ENCODE measurements at regions not wholly inside any gene's neighbourhood (a gene's known extent, or its start where the extent isn't known, plus 50 kb on each side); places are given as distances from the start of the nearest gene placed in this dataset.
"Not testable (repeated sequence)": the region's sequence is repeated elsewhere in the genome, so short reads cannot be mapped to it uniquely, and the experiment has no call there.

DNA sequence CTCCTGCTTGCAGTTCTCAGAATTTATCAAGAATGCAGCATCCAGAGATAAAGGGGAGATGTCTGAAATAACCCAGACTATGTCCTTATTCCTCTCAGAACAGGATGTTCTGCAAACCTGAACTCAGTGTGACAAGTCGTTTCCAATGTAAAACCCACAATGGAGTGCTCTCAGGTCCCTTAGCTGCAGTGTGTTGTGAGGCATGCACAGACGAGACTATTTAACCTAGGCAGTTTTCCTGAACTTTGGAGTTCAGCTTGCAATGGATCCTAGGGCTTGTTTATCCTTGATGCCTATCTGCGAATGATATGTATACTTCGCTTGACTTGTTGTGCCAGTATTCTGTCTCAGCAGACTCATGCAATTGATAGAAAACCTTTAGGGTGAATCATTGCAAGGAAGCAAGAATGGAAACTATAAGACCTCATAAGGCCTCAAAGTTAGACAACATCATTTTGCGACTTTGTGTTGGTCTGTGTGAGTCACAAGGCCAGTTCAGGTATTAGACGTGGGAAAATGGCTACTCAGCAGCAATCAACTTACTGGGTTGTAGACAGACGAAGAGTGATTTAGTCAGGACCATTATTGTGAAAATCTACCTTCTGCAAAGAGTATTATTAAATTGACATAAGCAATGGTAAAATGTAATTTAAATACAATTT, 2439.9 kb upstream of the PCDH20 start:
- no peaks in the 10 kb centered on the region for H3K9me3 ChIP-seq (replicated peaks; ENCODE audit: control insufficient read depth, low read depth, low read length)
- 67% methylated on average over 2 of the region's 7 CpGs for WGBS (ENCODE audit: insufficient coverage)
- no peaks in the 10 kb centered on the region for H3K27me3 ChIP-seq (ENCODE audit: control insufficient read depth, insufficient read depth, low read length)
- no peak overlapping the region for H3K27ac ChIP-seq (ENCODE audit: low read length)
- no peak overlapping the region for H3K4me3 ChIP-seq (ENCODE audit: low read length)
- no peaks in the 10 kb centered on the region for H3K36me3 ChIP-seq (ENCODE audit: control insufficient read depth, insufficient read depth, low read length)
- no peak for DNase-seq
- no peaks in the 10 kb centered on the region for H3K4me1 ChIP-seq (ENCODE audit: control insufficient read depth, insufficient read depth, low read length)

GRCh38 chr13:63853816-63854215, 2438.2 kb upstream of the PCDH20 start:
- Histone ChIP-seq H3K9me3 (replicated peaks; ENCODE audit: control insufficient read depth, low read depth, low read length) (no peaks in the 10 kb centered on the region), H3K27ac (ENCODE audit: low read length) (no peak overlapping the region), H3K4me3 (ENCODE audit: low read length) (no peak overlapping the region), H3K4me1 (ENCODE audit: control insufficient read depth, insufficient read depth, low read length) (no peaks in the 10 kb centered on the region), H3K27me3 (ENCODE audit: control insufficient read depth, insufficient read depth, low read length) (no peaks in the 10 kb centered on the region), H3K36me3 (ENCODE audit: control insufficient read depth, insufficient read depth, low read length) (no peaks in the 10 kb centered on the region)
- 100% methylated on average over 1 of the region's 2 CpGs for WGBS (ENCODE audit: insufficient coverage)
- DNase-seq, result no peak

DNA sequence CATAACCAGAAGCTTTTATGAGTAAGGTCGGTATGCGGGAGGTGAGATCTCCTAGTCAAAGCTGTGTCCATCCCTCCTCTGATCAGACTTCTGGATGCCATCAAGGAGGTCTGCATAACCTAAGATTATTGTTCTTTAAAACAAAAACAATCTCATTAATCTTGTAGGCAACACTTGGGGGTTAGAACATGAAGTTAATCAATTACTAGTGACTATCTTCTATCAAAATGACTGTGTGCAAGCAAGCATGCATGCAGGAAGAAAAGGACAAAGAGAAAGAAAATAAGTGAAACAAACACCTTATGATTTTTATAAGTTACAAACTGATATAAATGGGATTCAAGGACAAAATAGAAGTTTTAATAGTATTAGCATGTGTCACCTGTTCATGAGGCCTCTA, 2435.9 kb upstream of the PCDH20 start:
- H3K36me3 ChIP-seq (ENCODE audit: control insufficient read depth, insufficient read depth, low read length), result no peaks in the 10 kb centered on the region
- no peak overlapping the region for H3K27ac ChIP-seq (ENCODE audit: low read length)
- no CpG with 5 or more reads among the region's 2 CpGs for WGBS (ENCODE audit: insufficient coverage)
- no peak overlapping the region for H3K4me3 ChIP-seq (ENCODE audit: low read length)
- no peaks in the 10 kb centered on the region for H3K27me3 ChIP-seq (ENCODE audit: control insufficient read depth, insufficient read depth, low read length)
- DNase-seq, result no peak
- no peaks in the 10 kb centered on the region for H3K9me3 ChIP-seq (replicated peaks; ENCODE audit: control insufficient read depth, low read depth, low read length)
- H3K4me1 ChIP-seq (ENCODE audit: control insufficient read depth, insufficient read depth, low read length), result no peaks in the 10 kb centered on the region

- Histone ChIP-seq H3K27ac (ENCODE audit: low read length) (no peak overlapping the region), H3K4me3 (ENCODE audit: low read length) (no peak overlapping the region), H3K9me3 (replicated peaks; ENCODE audit: control insufficient read depth, low read depth, low read length) (peaks cover 27% of the 10 kb centered on the region), H3K4me1 (ENCODE audit: control insufficient read depth, insufficient read depth, low read length) (no peaks in the 10 kb centered on the region), H3K27me3 (ENCODE audit: control insufficient read depth, insufficient read depth, low read length) (no peaks in the 10 kb centered on the region), H3K36me3 (ENCODE audit: control insufficient read depth, insufficient read depth, low read length) (no peaks in the 10 kb centered on the region)
- DNase-seq, result no peak
- WGBS (ENCODE audit: insufficient coverage), result 92% methylated on average over 17 of the region's 42 CpGs
These were observed 2428.4 kb upstream of the PCDH20 start for GRCh38 chr13:63843766-63844699.

GRCh38 chr13:63842102-63842501, 2426.5 kb upstream of the PCDH20 start:
- DNase-seq, result no peak
- H3K36me3 ChIP-seq (ENCODE audit: control insufficient read depth, insufficient read depth, low read length), result no peaks in the 10 kb centered on the region
- WGBS (ENCODE audit: insufficient coverage), result no CpG with 5 or more reads among the region's 17 CpGs
- no peaks in the 10 kb centered on the region for H3K4me1 ChIP-seq (ENCODE audit: control insufficient read depth, insufficient read depth, low read length)
- H3K9me3 ChIP-seq (replicated peaks; ENCODE audit: control insufficient read depth, low read depth, low read length), result peaks cover 32% of the 10 kb centered on the region
- H3K27me3 ChIP-seq (ENCODE audit: control insufficient read depth, insufficient read depth, low read length), result no peaks in the 10 kb centered on the region
- H3K4me3 ChIP-seq (ENCODE audit: low read length), result no peak overlapping the region
- no peak overlapping the region for H3K27ac ChIP-seq (ENCODE audit: low read length)

- Histone ChIP-seq H3K4me3 (ENCODE audit: low read length) (no peak overlapping the region), H3K27ac (ENCODE audit: low read length) (no peak overlapping the region), H3K36me3 (ENCODE audit: control insufficient read depth, insufficient read depth, low read length) (no peaks in the 10 kb centered on the region), H3K9me3 (replicated peaks; ENCODE audit: control insufficient read depth, low read depth, low read length) (peaks cover 32% of the 10 kb centered on the region), H3K27me3 (ENCODE audit: control insufficient read depth, insufficient read depth, low read length) (no peaks in the 10 kb centered on the region), H3K4me1 (ENCODE audit: control insufficient read depth, insufficient read depth, low read length) (no peaks in the 10 kb centered on the region)
- DNase-seq, result no peak
- 93% methylated on average over 16 of the region's 44 CpGs for WGBS (ENCODE audit: insufficient coverage)
These were observed 2425.1 kb upstream of the PCDH20 start for GRCh38 chr13:63840551-63841421.

- H3K27ac ChIP-seq (ENCODE audit: low read length), result no peak overlapping the region
- H3K9me3 ChIP-seq (replicated peaks; ENCODE audit: control insufficient read depth, low read depth, low read length), result peaks cover 30% of the 10 kb centered on the region
- no peaks in the 10 kb centered on the region for H3K4me1 ChIP-seq (ENCODE audit: control insufficient read depth, insufficient read depth, low read length)
- no peak overlapping the region for H3K4me3 ChIP-seq (ENCODE audit: low read length)
- H3K36me3 ChIP-seq (ENCODE audit: control insufficient read depth, insufficient read depth, low read length), result no peaks in the 10 kb centered on the region
- no peaks in the 10 kb centered on the region for H3K27me3 ChIP-seq (ENCODE audit: control insufficient read depth, insufficient read depth, low read length)
- 100% methylated on average over 10 of the region's 18 CpGs for WGBS (ENCODE audit: insufficient coverage)
- DNase-seq, result no peak
These were observed 2422.9 kb upstream of the PCDH20 start for GRCh38 chr13:63838366-63839110.

DNA sequence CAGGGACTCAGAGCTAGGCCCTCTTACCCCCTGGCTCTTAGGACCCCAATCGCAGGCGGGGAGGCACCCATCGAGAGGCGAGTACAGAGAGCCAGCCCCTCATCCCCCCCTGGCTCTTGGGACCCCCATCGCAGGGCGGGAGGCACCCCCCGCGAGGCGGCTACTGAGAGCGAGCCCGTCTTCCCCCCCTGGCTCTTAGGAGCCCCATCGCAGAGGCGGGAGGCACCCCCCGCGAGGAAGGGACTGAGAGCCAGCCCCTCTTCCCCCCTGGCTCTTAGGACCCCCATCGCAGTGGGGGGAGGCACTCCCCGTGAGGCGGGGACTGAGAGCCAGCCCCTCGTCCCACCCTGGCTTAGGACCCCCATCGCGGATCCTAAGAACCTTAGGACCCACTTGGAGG, 2422.1 kb upstream of the PCDH20 start:
- H3K36me3 ChIP-seq (ENCODE audit: control insufficient read depth, insufficient read depth, low read length); DNase-seq; H3K27me3 ChIP-seq (ENCODE audit: control insufficient read depth, insufficient read depth, low read length); H3K4me3 ChIP-seq (ENCODE audit: low read length); H3K27ac ChIP-seq (ENCODE audit: low read length); H3K4me1 ChIP-seq (ENCODE audit: control insufficient read depth, insufficient read depth, low read length): not testable (repeated sequence)
- 100% methylated on average over 8 of the region's 21 CpGs for WGBS (ENCODE audit: insufficient coverage)
- peaks cover 26% of the 10 kb centered on the region for H3K9me3 ChIP-seq (replicated peaks; ENCODE audit: control insufficient read depth, low read depth, low read length)

DNA sequence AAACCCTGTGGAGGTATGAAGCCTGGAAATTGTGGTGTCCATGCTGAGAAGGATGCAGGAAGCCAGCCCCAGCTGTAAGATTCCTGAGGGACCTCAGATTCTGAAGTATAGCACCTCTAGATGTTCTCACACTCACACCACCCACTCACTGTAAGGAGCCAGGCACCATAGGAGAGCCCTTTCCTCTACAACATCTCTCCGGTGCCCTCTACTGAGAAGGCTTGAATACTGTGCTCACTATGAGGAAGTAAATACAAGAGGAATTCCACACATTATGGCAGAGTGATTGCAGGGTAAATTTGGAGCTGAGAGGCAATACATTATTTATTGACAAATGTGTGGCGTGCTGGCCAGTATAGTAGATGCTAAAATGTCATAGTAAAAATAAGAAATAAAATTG, 2414.0 kb upstream of the PCDH20 start:
- H3K4me3 ChIP-seq (ENCODE audit: low read length); DNase-seq; H3K27ac ChIP-seq (ENCODE audit: low read length); H3K36me3 ChIP-seq (ENCODE audit: control insufficient read depth, insufficient read depth, low read length); H3K4me1 ChIP-seq (ENCODE audit: control insufficient read depth, insufficient read depth, low read length); H3K27me3 ChIP-seq (ENCODE audit: control insufficient read depth, insufficient read depth, low read length); H3K9me3 ChIP-seq (replicated peaks; ENCODE audit: control insufficient read depth, low read depth, low read length): not testable (repeated sequence)
- no CpG with 5 or more reads among the region's 2 CpGs for WGBS (ENCODE audit: insufficient coverage)
